Peyer's patch (tissue), 4 donors: ENCODE measurements at regions not wholly inside any gene's neighbourhood (a gene's known extent, or its start where the extent isn't known, plus 50 kb on each side); places are given as distances from the start of the nearest gene placed in this dataset.

Experiments used
- CTCF ChIP-seq, 6 experiments: fragments of 450-650 bp in 4 of 6; fragments of 200-600 bp in 2 of 6; sonication (generic) in 1 of 6; IDR thresholded peaks; one replicate each; pipeline ENCODE4 v1.5.1; 2017 to 2019; ENCODE audit warnings: antibody characterized with exemption in 6 of 6, mild to moderate bottlenecking in 3 of 6, moderate library complexity in 1 of 6
- POLR2A ChIP-seq, 2 donors: fragments of 450-650 bp; IDR thresholded peaks; one replicate each; pipeline ENCODE4 v1.5.1; 2017; ENCODE audit warnings: antibody characterized with exemption in 2 of 2, mild to moderate bottlenecking in 2 of 2, moderate library complexity in 2 of 2

GRCh38 chr6:167748046-167748445 lies 78.7 kb upstream of the AFDN start:
- TF ChIP-seq POLR2A (IDR thresholded peaks at IDR 0.05) (no peak), CTCF (IDR thresholded peaks at IDR 0.05) (no peak)
